HG03342 (cell line): ENCODE measurements at regions not wholly inside any gene's neighbourhood (a gene's known extent, or its start where the extent isn't known, plus 50 kb on each side); places are given as distances from the start of the nearest gene placed in this dataset.

Experiments used
- ATAC-seq: cut with Tn5 transposase; IDR thresholded peaks from one replicate; pipeline ENCODE4 v1.9.1; 2021; ENCODE audit warnings: mild to moderate bottlenecking, moderate library complexity; ENCODE audit not compliant: unreplicated experiment

DNA sequence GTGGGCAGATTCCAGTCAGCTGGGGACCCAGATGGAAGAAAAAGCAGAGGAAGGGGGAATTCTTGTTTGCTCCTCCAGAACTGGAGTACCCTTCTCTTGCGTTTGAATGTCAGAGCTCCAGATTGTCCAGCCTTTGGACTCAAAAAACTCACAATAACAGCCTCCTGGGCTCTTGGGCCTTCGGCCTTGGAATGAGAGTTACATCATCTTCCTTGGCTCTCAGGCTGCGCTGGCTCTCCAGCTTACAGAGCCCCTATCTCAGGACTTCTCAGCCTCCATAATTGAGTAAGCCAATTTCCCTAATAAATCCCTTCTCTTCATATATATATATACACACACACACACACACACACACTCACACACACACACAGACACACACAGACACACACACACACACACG, 1215.7 kb upstream of the SLC10A2 start:
- ATAC-seq = no peak

DNA sequence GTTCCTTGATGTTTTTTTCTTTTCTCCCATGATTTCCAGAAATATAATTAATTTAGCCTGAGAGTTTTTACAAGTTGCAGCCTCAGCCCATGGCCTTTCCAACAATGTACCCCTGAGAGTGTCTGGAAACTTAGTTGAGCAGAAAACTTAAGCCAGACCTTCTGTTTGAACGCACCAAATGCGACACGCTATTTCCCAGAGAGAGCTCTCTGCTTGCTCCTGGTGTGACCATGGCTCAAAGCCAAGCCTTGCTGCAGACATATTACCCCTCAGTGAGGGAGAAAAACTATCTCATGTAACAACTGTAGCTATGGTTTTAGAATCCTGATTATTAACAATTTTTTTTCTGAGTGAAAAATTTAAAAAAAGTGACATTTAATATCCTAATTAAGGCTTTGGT, 1204.5 kb upstream of the SLC10A2 start:
- ATAC-seq = no peak

DNA sequence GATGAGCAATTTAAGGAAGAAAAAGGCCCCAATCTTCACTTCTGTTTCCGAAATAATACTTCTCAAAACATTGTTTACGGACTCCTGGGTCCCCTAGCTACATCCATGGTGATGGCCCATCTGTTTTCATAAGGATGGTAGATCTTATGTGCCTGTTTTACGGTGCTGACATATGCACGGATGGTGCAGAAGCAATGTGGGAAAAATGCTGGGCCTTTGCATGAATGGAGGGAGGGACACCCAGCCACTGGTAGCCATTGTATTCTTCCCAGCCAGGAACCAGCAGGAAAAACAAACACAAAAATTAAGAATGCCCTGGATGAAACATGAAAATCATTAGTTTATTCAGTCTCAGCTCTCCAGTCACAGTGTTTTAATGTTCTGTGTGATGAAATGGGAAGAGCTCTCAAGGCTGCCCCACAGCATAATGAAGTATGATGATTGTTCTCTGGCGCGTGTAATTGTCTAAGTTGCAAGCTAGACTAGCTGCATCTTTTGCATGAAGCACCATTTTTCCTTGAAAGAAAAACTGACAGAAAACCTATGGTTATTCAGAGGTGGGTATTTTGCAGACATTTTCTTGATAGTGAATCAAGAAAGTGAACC, 1201.1 kb upstream of the SLC10A2 start:
- ATAC-seq = no peak

- no peak for ATAC-seq
Observed at GRCh38 chr13:104256701-104257100, 1190.5 kb upstream of the SLC10A2 start.

DNA sequence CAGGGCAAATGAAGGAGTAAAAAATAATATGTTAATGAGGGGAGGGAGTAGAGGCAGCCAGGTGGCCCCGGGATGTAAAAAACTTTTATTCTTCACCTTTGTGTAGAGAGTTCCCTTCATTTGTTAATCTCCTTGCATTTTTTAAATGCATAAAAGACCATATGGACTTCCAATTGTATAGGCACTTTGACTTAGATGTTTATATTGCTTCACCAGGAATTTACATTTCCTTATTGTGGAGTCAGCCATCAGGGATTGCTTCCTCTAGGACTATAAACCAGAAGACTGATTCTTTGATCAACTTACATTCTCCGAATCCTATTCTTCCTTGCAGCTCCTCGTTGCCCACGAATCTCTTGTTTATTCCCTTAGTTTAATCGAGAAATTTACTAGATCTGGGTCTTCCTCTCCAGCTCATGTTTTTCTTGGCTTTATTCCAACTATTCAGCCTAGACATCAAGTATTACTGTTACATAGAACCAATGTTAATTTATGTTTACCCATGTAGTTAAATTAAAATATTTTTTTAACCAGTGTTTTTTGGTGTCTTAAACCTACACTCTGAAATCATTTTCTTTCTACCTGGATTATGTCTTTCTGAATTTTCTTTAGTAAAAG, 1187.0 kb upstream of the SLC10A2 start:
- ATAC-seq = no peak

- no peak for ATAC-seq
Observed at GRCh38 chr13:104251931-104252330, 1185.7 kb upstream of the SLC10A2 start.

GRCh38 chr13:104246955-104247354, 1180.7 kb upstream of the SLC10A2 start:
- ATAC-seq = no peak

GRCh38 chr13:104206450-104207044, 1140.3 kb upstream of the SLC10A2 start:
- no peak for ATAC-seq

GRCh38 chr13:104204177-104204576, 1138.0 kb upstream of the SLC10A2 start:
- ATAC-seq = no peak

- no peak for ATAC-seq
Observed at GRCh38 chr13:104198801-104199200, 1132.6 kb upstream of the SLC10A2 start.

GRCh38 chr13:104196611-104197010, 1130.4 kb upstream of the SLC10A2 start:
- ATAC-seq = no peak

- no peak for ATAC-seq
Observed at GRCh38 chr13:104181526-104182231, 1115.5 kb upstream of the SLC10A2 start.

DNA sequence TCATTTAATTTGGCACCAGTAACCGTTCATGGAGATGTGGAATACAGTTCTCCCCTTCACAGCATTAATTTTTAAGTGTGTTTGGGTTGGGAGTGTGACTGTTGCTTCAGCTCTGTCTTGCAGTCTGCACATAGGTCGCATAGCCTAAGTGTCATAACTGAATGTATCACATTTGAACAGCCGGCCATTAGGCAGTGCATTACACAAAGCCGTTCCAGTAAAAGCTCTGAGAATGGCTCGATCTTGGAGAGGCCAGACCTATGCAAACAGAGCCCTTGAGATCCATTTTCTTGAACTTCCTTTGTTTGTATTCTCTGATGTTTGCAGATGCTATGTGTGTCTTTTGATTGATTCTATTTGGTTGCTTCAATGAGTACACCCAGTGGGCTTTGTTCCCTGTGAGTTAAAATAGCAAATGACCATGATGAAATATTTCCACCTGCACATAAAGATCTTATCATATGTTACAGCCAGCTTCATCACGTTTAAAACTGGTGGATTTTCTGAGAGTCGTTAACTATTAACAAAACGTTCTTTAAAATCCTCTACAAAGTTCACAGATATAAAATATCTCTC, 1104.9 kb upstream of the SLC10A2 start:
- ATAC-seq = no peak

DNA sequence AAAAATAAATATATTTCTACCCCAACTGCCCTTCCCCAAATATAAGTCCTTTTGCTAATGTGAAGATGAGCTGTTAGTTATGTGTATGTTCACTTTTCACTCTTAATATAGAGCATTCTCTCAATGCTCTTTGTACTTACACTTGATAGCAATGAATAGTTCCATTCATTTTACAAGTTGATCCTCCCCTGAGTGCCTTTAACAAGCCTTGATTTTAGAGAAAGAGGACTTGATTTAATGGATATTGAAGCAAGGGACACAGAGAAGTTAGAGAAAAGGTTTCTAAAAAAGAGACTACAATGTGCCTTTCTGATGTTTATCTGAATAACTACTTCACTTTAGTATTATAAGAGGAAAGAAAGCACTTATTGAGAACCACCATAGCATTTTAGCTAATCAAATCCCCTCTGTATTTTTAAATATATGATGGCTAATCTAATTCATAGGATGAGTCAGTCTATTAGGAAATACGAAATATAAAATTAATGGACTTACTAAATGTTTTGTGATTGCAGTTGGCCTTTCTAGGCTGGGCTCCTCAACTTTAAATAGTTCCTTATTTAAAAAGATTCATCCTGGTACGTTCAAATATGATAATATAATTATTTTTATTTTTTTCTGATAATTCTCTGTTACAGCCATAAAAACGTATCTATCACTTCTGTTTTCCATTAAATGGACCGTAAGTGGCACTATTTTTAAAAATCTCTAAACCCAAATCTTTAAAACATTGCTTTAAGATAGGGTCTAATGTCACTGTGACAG, 1097.8 kb upstream of the SLC10A2 start:
- ATAC-seq = no peak

DNA sequence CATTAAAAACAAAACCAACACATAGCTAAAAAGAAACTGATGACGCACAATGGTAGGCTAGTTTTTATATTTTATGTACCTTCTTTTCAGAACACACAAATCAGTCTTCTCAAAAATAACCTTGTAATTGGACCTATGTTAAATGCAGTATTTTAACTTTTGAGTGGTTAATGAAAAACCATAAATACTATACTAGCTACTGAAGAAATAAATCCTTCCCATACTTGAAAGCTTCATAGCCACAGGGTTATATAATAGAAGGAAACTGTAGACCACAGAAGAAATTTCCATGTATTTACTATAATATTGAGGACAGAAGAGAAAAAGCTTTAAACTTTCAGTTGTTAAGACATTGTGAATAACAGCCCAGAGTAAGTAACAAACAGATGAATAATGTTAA, 1094.3 kb upstream of the SLC10A2 start:
- ATAC-seq = no peak

DNA sequence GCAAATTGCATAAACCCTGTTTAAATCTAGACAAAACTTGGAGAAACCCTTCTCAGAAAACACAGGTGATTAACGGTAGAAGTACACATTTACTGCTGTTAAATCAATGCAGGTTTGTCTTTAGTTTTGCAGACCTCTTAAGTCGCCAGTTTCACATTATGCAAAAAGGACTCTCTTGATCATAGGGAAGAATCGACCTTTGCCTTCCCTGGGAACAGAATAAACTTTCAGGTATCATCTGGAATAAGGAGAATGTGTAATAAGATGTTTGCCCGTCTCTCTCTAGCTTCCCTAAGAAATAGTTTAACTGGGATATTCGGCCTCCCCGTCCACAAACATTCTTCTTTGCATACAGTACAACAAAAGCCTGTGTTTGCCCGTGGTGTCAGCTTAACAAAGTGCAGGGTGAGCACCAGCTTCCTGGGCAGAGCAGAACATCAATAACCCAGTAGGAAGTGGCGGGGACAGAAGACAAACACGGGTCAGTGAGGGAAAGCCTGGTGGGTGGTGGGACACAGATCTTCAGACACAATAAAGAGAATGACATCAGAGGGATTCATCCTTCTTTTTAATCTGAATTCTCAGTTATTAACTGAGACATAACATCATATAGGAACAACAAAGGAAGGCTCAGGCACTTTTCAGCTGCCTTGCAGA, 1077.7 kb upstream of the SLC10A2 start:
- ATAC-seq = no peak

- ATAC-seq = no peak
Observed at GRCh38 chr13:104140552-104140951, 1074.3 kb upstream of the SLC10A2 start.

- ATAC-seq = no peak
Observed at GRCh38 chr13:104137416-104137815, 1071.2 kb upstream of the SLC10A2 start.

- ATAC-seq = no peak
Observed at GRCh38 chr13:104132849-104133248, 1066.6 kb upstream of the SLC10A2 start.

DNA sequence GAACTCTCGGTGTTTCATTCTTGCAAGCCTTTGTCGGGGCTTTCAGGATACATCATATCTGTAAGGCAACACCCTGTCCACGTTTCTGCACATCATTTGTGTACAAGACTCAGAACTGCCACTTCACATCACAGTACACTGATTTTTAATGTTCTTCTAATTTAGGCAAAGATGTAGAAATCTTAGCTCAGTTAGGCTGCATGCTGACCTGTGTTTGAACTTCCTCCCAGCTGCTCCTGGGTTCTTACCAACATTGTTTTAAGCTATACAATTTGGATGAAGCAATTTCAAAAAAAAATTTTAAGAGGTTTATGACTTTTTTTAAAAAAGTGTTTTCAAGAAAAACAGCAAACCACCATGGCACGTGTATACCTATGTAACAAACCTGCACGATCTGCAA, 1047.9 kb upstream of the SLC10A2 start:
- ATAC-seq = no peak
